Central memory CD4-positive, alpha-beta T cell (primary cell): ENCODE measurements at regions not wholly inside any gene's neighbourhood (a gene's known extent, or its start where the extent isn't known, plus 50 kb on each side); places are given as distances from the start of the nearest gene placed in this dataset.

Experiments used
- DNase-seq: peaks from one replicate; pipeline ENCODE4 v3.0.0; 2022

DNA sequence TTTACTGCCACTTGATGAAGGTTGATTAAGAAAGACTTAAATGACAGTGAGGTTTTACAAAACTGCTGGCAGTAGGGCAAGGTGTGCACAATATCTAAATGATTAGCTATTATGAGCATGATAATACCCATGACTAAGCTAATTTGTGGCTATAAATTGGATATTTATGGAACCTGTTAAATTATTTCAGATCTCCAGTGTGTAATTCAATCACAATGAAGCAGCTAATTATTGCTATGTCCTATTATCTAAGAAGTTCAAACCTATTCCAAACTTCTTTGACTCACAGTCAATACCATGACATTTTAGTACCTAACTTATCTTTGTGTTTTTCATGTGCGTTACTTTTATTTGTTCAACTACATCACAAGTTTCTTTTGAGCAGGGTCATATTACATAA is 253.8 kb upstream of the MMADHC start:
- DNase-seq: no peak

- no peak for DNase-seq
These were observed 244.7 kb upstream of the MMADHC start for GRCh38 chr2:149832324-149832723.

DNA sequence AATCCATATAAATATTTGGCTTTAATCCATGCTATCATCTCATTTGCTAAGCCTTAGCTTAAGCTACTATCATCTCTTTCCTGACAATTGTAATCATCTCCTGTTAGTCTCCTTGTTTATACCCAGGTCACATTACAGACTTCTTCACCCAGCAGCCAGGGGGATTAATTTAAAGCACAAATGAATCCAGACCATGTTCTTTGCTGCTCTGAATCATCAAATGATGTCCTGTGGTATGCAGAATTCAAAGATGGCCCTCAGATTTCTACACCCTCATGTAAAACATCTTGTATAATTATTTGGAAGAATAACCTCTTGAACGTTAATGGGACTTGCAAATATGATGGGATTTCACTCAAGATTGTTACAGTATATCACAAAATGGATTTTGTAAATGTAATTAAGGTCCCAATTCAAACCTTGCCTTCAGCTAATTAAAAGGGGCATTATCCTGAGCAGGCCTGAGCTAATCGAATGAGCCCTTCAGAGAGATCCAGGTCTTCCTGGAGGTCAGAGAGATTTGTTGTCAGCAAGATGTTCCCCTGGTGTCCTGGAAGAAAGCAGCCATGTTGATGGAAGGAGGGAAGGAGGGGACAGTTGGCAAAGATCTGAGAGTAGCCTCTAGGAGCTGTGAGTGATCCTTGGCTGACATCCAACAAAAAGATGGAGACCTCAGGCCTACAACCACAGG is 241.1 kb upstream of the MMADHC start:
- DNase-seq: no peak

GRCh38 chr2:149827585-149828126 is 240.1 kb upstream of the MMADHC start:
- DNase-seq: no peak

GRCh38 chr2:149826471-149827125 is 239.0 kb upstream of the MMADHC start:
- DNase-seq: no peak

GRCh38 chr2:149825473-149825872 is 237.9 kb upstream of the MMADHC start:
- DNase-seq: no peak

GRCh38 chr2:149824136-149824535 is 236.6 kb upstream of the MMADHC start:
- no peak for DNase-seq

DNA sequence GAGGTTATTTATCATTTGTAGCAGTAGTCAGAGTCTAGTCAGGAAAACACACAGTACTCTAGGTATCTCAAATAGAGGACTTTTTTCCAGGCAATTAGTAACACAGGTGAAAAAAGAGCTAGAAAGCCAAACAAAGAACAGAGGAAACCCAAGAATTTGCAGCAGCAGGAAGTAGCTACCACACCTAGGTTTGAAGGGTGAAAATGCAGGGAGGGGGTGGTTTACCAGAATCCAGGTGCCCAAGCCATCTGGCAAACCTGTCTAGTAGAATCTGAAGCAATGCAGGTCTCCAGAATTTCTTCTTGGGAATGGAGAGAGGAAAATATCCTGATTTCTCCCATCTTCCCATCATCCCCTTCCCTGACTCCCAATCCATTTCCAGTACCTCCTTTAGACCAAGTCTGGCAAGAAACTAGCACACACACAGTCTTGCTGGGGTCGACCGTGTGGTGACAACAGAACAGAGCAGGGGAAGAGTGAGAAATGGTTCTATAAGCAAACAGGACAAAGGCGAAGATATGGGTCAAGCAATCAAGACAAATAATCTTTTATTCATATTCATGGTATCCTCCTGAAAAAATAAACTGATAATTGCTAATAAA is 231.9 kb upstream of the MMADHC start:
- no peak for DNase-seq

GRCh38 chr2:149816756-149817551 is 229.4 kb upstream of the MMADHC start:
- no peak for DNase-seq

- DNase-seq: no peak
These were observed 228.4 kb upstream of the MMADHC start for GRCh38 chr2:149815941-149816340.

DNA sequence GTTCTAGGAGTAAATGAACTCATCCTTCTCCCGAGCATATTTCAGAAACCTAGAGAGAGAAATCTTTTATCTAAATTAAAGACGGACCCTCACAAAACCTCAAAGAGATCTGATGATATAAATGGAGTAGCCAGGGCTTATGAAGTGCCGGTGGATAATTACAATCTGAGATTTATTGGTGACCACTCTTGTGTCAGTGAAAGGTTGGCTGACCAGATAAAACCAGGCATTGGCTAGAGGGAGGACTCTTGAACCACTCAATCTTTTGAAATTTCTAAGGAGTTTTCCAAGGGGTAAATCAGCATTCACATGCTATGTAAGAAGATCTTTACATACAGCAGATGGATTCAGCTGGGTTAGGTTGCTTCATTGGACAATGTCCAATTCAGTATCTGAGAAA is 227.3 kb upstream of the MMADHC start:
- DNase-seq: no peak

- no peak for DNase-seq
These were observed 226.5 kb upstream of the MMADHC start for GRCh38 chr2:149814049-149814448.

DNA sequence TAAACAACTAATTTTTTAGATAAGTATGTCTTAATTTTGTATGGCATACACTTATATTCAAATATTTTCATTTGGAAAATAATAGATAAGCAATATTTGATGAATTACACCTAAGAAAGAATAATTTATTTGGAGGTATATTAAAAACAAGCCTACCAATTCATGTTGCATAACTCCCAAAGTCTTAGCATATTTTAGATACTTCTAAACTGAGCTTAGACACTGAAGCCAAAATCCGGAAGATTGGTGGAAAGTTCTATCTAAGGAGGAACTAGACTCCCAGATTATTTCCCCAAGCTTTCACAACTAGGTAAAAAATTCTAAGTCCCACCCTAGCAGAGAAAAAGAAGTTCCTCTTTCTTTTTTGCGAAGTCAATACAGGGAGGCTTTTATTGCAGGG is 221.0 kb upstream of the MMADHC start:
- no peak for DNase-seq

GRCh38 chr2:149806651-149807050 is 219.1 kb upstream of the MMADHC start:
- DNase-seq: no peak

GRCh38 chr2:149800624-149801542 is 213.3 kb upstream of the MMADHC start:
- no peak for DNase-seq

- no peak for DNase-seq
These were observed 211.6 kb upstream of the MMADHC start for GRCh38 chr2:149799013-149799705.

- no peak for DNase-seq
These were observed 209.5 kb upstream of the MMADHC start for GRCh38 chr2:149797030-149797429.

GRCh38 chr2:149789549-149789948 is 202.0 kb upstream of the MMADHC start:
- DNase-seq: no peak

DNA sequence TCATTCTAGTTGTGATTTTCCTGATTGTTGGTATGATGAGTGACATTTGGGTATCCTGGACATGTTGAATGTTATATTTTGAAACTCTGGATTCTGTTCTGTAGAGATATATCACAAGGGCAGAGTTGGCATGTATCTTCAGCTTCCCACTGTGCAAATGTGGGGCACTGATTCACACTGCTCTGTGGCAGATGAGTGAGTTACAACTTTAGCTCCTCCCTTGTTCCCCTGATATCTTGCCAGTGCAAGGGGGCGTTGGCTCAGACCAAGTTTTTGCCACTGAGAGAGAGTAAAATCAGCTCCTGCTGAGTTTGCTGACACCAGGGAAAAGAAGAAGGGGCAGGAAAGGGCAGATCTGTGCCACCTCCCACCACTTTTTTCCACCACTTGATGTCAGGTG is 199.6 kb upstream of the MMADHC start:
- no peak for DNase-seq

GRCh38 chr2:149783284-149783683 is 195.7 kb upstream of the MMADHC start:
- DNase-seq: no peak

GRCh38 chr2:149782572-149782971 is 195.0 kb upstream of the MMADHC start:
- no peak for DNase-seq
